DMS153 treated with DMSO at 0.1 percent for 48 hours (cell line): ENCODE measurements at regions not wholly inside any gene's neighbourhood (a gene's known extent, or its start where the extent isn't known, plus 50 kb on each side); places are given as distances from the start of the nearest gene placed in this dataset.
"Not testable (repeated sequence)": the region's sequence is repeated elsewhere in the genome, so short reads cannot be mapped to it uniquely, and the experiment has no call there.

ENCODE experiments used
- DNase-seq: peaks from one replicate; lab custom pipeline; 2025; ENCODE audit not compliant: unreplicated experiment; lab: John Stamatoyannopoulos, UW

GRCh38 chr12:127771546-127771945 lies 495.4 kb upstream of the TMEM132C start:
- no peak for DNase-seq

- peak; percentile 21 for DNase-seq
Observed at GRCh38 chr12:127773520-127773919, 493.4 kb upstream of the TMEM132C start.

- DNase-seq: no peak
Observed at GRCh38 chr12:127774828-127775227, 492.1 kb upstream of the TMEM132C start.

GRCh38 chr12:127779301-127780045 lies 487.5 kb upstream of the TMEM132C start:
- DNase-seq: no peak

- no peak for DNase-seq
Observed at GRCh38 chr12:127780881-127781280, 486.1 kb upstream of the TMEM132C start.

- DNase-seq: no peak
Observed at GRCh38 chr12:127781336-127781735, 485.6 kb upstream of the TMEM132C start.

- no peak for DNase-seq
Observed at GRCh38 chr12:127785540-127785939, 481.4 kb upstream of the TMEM132C start.

GRCh38 chr12:127785986-127786590 lies 480.9 kb upstream of the TMEM132C start:
- no peak for DNase-seq

- no peak for DNase-seq
Observed at GRCh38 chr12:127787544-127787943, 479.4 kb upstream of the TMEM132C start.

- DNase-seq: no peak
Observed at GRCh38 chr12:127790376-127790775, 476.6 kb upstream of the TMEM132C start.

- no peak for DNase-seq
Observed at GRCh38 chr12:127791217-127791616, 475.8 kb upstream of the TMEM132C start.

- DNase-seq: no peak
Observed at GRCh38 chr12:127797918-127798317, 469.1 kb upstream of the TMEM132C start.

GRCh38 chr12:127802271-127802670 lies 464.7 kb upstream of the TMEM132C start:
- no peak for DNase-seq

GRCh38 chr12:127803545-127803944 lies 463.4 kb upstream of the TMEM132C start:
- peak; percentile 19 for DNase-seq

- peak; percentile 4 for DNase-seq
Observed at GRCh38 chr12:127809275-127809674, 457.7 kb upstream of the TMEM132C start.

- no peak for DNase-seq
Observed at GRCh38 chr12:127810041-127810440, 456.9 kb upstream of the TMEM132C start.

GRCh38 chr12:127810459-127810858 lies 456.5 kb upstream of the TMEM132C start:
- not testable (repeated sequence) for DNase-seq

- no peak for DNase-seq
Observed at GRCh38 chr12:127811988-127812387, 455.0 kb upstream of the TMEM132C start.

GRCh38 chr12:127813147-127813546 lies 453.8 kb upstream of the TMEM132C start:
- no peak for DNase-seq

GRCh38 chr12:127819056-127819455 lies 447.9 kb upstream of the TMEM132C start:
- no peak for DNase-seq

- DNase-seq: no peak
Observed at GRCh38 chr12:127820271-127820670, 446.7 kb upstream of the TMEM132C start.

GRCh38 chr12:127820846-127821245 lies 446.1 kb upstream of the TMEM132C start:
- DNase-seq: no peak
